HG02884 (cell line): ENCODE measurements at regions not wholly inside any gene's neighbourhood (a gene's known extent, or its start where the extent isn't known, plus 50 kb on each side); places are given as distances from the start of the nearest gene placed in this dataset.
"Not testable (repeated sequence)": the region's sequence is repeated elsewhere in the genome, so short reads cannot be mapped to it uniquely, and the experiment has no call there.

Source experiments
- ATAC-seq: cut with Tn5 transposase; IDR thresholded peaks from one replicate; pipeline ENCODE4 v1.9.1; 2021; ENCODE audit warnings: mild to moderate bottlenecking, moderate library complexity; ENCODE audit not compliant: unreplicated experiment

DNA sequence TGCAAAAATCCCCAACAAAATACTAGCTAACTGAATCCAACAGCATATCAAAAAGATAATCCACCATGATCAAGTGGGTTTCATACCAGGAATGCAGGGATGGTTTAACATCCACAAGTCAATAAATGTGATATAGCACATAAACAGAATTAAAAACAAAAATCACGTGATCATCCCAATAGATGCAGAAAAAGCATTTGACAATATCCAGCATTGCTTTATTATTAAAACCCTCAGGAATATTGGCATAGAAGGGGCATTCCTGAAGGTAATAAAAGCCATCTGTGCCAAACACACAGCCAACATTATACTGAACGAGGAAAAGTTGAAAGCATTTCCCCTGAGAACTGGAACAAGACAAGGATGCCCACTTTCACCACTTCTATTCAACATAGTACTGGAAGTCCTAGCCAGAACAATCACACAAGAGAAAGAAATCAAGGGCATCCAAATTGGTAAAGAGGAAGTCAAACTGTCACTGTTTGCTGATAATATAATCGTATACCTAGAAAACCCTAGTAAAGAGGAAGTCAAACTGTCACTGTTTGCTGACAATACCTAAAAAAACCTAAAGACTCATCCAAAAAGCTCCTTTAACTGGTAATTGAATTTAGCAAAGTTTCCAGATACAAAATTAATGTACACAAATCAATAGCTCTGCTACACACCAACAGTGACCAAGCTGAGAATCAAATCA, 109.8 kb downstream of the RNASET2 start:
- not testable (repeated sequence) for ATAC-seq

- no peak for ATAC-seq
These were observed 113.7 kb downstream of the RNASET2 start for GRCh38 chr6:166842607-166843006.

GRCh38 chr6:166841216-166841615, 115.1 kb downstream of the RNASET2 start:
- ATAC-seq: no peak

DNA sequence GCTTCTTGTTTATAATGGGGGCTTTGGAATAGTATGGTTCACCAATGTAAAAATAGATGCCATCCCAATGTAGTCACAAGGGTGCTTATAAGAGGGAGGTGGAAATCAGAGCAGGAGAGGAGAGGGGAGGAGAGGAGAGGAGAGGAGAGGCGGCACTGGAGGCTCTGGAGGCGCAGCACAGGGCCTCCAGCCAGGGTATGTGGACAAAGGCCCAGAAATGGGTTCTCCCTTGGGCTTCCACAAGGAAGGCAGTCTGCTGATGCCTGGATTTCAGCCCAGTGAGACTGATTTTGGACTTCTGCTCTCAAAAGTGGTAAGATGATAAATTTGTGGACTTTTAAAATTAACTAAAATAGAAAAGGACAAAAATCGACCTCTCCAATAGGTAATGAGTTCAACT, 116.8 kb downstream of the RNASET2 start:
- ATAC-seq: no peak

- no peak for ATAC-seq
These were observed 117.4 kb downstream of the RNASET2 start for GRCh38 chr6:166838987-166839386.

DNA sequence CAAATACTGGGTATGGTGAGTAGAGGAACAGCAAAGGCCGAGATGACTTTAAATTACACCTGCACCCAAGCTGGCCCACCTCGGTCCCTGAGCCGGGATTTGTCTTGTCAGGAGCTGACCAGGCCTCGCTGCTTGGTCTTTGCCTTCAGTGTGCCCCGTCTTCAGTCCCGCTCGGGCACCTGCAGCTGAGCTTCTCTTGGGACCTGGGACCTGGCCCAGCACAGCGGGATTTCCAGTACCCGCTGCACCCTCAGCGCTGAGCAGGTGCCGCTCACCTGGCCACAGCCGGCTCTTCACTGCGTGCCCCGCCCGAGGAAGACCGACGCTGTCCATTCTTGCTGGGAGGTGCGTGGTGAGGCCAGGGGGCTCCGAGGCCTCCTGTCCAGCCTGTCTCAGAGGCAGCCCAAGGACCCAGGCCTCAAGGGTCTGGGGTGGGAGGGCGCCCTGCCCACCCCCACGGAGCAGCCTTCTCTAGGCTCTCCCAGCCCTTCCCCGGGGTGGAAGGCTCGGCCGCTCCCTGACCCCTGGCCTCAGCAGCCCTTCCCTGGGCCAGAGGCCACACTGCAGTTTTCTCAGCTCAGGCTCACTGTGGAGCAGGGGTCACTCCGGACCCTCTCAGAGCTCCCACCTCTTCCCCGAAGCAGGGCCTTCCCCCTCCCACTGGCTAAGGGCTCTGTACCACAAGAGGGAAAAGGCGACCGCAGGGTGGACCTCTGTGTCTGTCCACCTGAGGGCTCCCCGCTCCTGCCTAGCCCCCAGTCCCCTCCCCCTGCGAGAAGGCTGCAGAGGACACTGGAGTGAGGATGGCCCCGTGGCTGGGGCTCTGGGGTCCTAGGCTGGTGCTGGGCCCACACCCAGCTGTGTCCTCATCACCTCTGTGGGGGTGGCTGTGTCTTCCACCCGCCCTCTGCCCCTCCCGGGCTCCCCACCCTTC, 119.3 kb downstream of the RNASET2 start:
- no peak for ATAC-seq

DNA sequence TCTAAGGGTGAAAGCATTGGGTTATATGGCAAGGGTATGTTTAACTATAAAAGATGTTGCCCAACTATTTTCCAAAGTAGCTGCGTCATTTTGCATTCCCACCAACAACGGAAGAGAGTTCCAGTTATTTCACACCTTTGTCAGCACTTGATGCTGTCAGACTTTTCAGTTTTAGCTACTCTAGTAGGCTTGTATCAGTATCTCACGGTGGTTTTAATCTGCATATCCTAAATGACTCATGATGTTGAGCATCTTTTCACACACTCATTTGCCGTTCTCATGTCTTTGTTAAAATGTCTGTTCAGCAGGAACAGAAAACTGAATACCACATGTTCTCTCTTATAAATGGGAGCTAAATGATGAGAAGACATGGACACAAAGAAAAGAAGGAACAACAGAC, 122.3 kb downstream of the RNASET2 start:
- ATAC-seq: no peak

DNA sequence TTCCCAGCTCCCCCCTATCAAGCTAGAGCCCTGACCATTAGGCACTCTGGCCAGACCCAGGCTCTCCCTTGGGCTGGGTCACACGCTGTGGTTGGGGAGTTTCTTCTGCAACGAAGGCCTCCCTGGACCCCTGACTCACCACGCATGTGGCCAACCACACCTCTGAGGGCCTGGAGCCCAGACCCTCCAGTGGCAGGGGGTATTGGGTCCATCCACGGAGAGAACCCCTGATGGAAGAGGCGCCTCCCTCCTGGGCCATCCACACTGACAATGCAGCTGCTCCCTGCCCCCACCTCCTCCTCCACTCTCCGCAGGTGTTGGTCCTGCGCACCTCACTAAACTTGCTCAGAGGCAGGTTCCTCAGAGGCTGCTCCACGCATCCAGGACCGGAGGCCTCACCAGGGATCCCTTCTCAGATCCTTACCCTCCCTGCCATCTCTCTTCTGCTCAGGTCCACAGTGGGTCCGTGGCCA, 125.4 kb downstream of the RNASET2 start:
- ATAC-seq: peak; percentile 14

- peak; percentile 90 for ATAC-seq
These were observed 126.0 kb downstream of the RNASET2 start for GRCh38 chr6:166830185-166830890.

DNA sequence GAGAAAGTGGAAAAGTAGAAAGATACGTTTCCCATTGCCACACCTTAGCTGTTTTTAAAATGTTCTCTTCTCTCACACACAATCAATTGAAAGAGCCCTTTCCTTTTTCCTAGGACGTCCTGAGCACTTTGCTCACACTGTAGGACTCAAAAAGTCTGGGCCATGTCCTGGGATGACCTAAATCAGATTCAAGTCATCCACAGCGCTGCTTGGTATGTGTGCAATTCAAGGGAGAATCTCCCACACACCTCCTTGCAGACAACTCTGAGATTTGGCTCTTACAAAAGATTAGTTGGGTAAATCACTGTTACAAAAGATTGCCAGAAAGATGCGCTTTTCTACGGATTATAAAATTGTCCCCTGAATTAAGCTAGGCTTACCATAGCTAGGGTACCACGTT, 130.1 kb downstream of the RNASET2 start:
- ATAC-seq: no peak

GRCh38 chr6:166825553-166826145, 130.7 kb downstream of the RNASET2 start:
- ATAC-seq: no peak

DNA sequence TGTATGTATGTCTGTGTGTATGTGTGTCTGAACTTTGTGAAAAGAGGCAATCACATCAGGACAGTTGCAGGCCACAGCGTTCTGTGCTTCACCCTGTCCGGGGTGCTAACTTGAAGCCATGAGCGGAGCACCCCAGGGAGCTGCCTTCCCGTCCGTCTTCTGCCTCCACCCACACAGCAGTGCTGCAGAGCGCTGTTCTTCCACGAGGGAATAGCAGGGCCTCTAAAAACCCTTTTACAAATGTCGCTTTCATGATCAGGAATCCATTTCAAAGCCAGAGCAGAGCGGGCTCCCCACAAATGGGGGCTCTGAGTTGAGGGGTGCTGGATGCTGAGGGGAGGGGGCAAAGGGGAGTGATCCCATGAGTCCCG, 131.5 kb downstream of the RNASET2 start:
- no peak for ATAC-seq

DNA sequence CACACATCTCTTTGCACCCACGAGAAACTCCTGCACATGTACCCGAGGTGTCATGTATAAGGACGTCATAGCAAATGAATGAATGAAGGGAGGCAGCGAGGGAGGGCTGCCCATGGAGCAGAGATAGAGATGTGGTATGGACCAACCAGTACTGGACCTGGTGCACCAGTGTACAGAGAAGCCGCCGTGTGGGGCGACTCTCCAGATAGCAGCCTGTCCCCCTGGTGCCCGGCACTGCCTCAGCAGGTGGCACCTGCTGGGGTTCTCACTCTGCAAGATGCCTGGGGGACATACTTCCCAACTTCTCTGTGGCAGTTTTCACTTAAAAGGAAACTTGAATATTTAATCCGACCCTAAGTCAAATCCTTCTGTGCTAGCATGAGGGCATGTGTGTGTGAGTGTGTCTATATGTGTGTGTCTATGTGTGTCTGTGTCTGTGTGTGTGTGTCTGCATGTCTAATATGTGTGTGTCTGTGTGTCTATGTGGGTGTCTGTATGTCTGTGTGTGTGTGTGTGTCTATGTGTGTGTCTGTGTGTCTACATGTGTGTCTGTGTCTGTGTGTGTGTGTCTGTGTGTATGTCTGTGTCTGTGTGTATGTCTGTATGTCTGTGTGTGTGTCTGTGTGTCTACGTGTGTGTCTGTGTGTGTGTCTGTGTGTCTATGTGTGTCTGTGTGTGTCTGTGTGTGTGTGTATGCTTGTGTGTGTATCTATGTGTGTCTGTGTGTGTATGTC, 132.0 kb downstream of the RNASET2 start:
- no peak for ATAC-seq

DNA sequence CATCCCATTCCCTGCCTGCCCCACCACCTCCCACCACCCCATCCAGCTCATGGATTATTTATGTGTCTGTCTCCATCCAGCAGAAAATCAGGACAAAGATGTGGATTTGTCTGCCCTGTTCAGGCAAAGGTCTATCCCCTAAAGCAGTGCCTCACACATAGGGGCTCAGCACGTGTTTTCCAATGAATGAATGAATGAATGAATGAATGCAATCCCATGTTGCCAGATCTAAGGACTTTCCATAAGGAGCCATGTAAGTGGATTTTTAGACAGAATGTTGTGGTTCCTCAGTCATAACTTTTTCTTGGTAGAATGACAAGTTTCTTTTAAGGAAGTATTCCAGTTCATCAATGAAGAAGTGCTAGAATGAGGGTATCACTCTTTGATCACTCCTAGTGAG, 133.7 kb downstream of the RNASET2 start:
- no peak for ATAC-seq

DNA sequence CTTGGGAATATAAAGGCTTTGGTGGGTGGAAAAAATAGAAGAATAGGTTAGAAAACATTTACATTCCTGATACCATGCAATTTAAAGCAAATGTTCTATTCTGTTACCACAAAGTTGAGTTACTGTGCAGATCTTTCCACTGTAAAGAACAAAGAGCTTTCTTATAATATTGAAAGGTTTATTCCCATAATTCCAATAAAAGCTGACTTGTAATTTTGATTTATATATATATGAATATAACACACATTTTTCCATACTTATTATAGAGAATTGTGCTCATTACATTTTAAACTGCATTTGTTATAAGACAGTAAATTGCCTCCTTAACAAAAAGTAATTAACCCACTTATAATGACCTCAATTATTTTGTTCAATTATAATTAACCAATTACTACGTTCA, 135.9 kb downstream of the RNASET2 start:
- ATAC-seq: no peak

DNA sequence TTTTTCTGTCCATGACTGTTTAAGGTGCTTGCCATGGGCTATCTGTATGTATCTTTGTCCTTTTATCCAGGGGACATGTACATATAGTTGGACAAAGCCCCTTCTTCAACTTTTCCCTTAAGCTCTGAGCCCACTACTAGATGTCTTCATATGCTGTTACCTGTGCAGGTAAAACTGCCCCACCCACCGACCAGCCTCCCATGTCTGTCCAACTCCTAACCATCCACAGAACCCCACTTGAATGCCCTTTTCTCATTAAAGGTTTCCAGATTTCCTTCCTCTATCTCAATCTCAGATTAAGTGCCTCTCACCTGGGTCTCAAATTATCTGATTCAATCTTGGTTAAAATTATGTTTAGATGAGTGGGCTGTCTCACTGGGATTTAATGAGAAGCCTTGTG, 136.3 kb downstream of the RNASET2 start:
- no peak for ATAC-seq

GRCh38 chr6:166815629-166816028, 140.7 kb downstream of the RNASET2 start:
- no peak for ATAC-seq

- ATAC-seq: no peak
These were observed 142.0 kb downstream of the RNASET2 start for GRCh38 chr6:166814390-166814789.

GRCh38 chr6:166813461-166813860, 142.9 kb downstream of the RNASET2 start:
- no peak for ATAC-seq

DNA sequence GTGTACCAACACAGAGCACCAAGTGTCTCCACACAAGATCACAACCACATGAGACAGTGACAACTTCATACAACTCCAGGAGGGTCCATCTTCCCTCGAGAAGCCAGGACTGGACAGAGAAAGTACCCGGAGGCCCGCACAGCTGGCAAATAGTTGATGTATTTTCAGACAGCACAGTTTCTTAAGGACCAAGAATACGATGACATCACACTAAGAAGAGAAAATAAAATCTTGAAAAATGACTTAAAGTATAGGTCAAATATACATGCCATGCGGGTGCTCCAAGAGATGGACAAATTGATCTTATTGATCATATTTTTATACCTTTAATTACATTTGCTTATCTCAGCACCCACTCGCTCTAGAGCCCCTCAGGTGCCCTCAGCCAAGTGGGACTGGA, 145.5 kb downstream of the RNASET2 start:
- ATAC-seq: no peak
